Epithelial cell of proximal tubule (primary cell): ENCODE measurements at regions not wholly inside any gene's neighbourhood (a gene's known extent, or its start where the extent isn't known, plus 50 kb on each side); places are given as distances from the start of the nearest gene placed in this dataset.
"Not testable (repeated sequence)": the region's sequence is repeated elsewhere in the genome, so short reads cannot be mapped to it uniquely, and the experiment has no call there.

ENCODE experiments used
- DNase-seq: peaks from one replicate; pipeline ENCODE4 v3.0.0-alpha.2; 2011; ENCODE audit warnings: low read depth
- H3K4me3 ChIP-seq: 2 replicates; pipeline ENCODE4 v1.5.1; 2011; ENCODE audit warnings: low read depth, mild to moderate bottlenecking, low read length
- CTCF ChIP-seq: conservative IDR thresholded peaks from 2 replicates; pipeline ENCODE4 v1.5.1; 2012; ENCODE audit warnings: low read depth, mild to moderate bottlenecking, low read length

GRCh38 chr13:109983447-109983846 is 197.1 kb upstream of the IRS2 start:
- no peak overlapping the region for H3K4me3 ChIP-seq
- DNase-seq: no peak
- TF ChIP-seq CTCF: no peak

- DNase-seq: no peak
- H3K4me3 ChIP-seq: no peak overlapping the region
- TF ChIP-seq CTCF: no peak
Observed at GRCh38 chr13:109981000-109981399, 194.6 kb upstream of the IRS2 start.

- not testable (repeated sequence) for DNase-seq, H3K4me3 ChIP-seq
Observed at GRCh38 chr13:109979676-109980075, 193.3 kb upstream of the IRS2 start.

- no peak for DNase-seq
- H3K4me3 ChIP-seq: no peak overlapping the region
- no peak for TF ChIP-seq CTCF
Observed at GRCh38 chr13:109979228-109979627, 192.8 kb upstream of the IRS2 start.

- H3K4me3 ChIP-seq: no peak overlapping the region
- TF ChIP-seq CTCF: no peak
- no peak for DNase-seq
Observed at GRCh38 chr13:109977212-109977968, 191.0 kb upstream of the IRS2 start.

- TF ChIP-seq CTCF: no peak
- no peak for DNase-seq
- no peak overlapping the region for H3K4me3 ChIP-seq
Observed at GRCh38 chr13:109976206-109976997, 190.0 kb upstream of the IRS2 start.

GRCh38 chr13:109974354-109974753 is 188.0 kb upstream of the IRS2 start:
- TF ChIP-seq CTCF: no peak
- H3K4me3 ChIP-seq: no peak overlapping the region
- no peak for DNase-seq
